ENCODE measurements at regions not wholly inside any gene's neighbourhood (a gene's known extent, or its start where the extent isn't known, plus 50 kb on each side); places are given as distances from the start of the nearest gene placed in this dataset.

GRCh38 chrX:35733879-35734278 lies 64.3 kb upstream of the MAGEB16 start:
- TF ChIP-seq CTCF (IDR thresholded peaks at IDR 0.05) (no peak), POLR2A (IDR thresholded peaks at IDR 0.05) (no peak)

Data from Peyer's patch (tissue), 4 donors.